ENCODE measurements at regions not wholly inside any gene's neighbourhood (a gene's known extent, or its start where the extent isn't known, plus 50 kb on each side); places are given as distances from the start of the nearest gene placed in this dataset.

DNA sequence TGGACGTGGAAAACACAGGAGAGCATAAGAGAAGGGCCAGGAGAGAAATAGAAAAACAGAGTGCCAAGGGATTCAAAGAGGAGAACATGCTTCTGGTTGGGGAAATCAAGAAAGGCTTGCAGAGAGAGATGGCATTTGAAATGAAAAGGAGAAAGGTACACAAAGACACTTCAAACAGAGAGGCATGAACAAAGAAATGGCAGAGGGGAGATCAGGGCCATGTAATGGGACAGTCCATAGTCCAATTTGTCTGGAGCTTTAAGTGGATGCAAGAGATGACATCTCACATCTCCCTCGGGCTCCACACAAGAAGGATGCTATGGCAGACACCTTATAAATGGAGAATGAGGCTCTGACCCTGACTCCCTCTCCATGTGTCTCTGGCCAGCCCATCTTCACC lies 331.1 kb downstream of the MLLT3 start:
- no peak for DNase-seq

- no peak for DNase-seq
Observed at GRCh38 chr9:20290257-20290656, 332.0 kb downstream of the MLLT3 start.

DNA sequence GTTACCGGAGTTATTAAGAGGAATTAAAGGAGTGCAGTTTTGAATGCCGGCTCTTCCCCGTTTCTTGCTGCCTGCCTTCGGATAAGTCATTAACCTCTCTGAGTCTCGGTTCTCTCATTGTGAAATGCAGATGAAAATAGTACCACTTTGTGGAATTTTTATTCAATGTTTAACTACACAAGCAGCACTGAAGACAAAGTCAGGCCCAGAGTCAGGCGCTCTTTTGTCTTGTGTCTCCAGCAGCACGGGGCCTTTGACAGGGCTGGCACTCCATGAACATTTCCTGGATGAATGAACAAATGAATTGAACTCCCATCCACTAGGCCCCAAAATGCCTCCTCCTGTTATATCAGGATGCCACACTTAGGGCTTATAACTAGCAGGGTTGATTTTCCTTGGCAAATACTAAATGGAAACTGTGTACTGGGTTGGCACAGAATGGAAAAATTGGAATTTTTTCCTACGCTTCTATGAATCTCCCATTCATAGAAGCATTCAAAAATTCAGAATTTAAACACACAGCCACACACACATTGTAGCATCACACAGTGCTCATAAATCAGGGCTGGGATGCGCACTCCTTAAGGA lies 332.8 kb downstream of the MLLT3 start:
- DNase-seq: no peak

- no peak for DNase-seq
Observed at GRCh38 chr9:20286969-20287368, 335.3 kb downstream of the MLLT3 start.

DNA sequence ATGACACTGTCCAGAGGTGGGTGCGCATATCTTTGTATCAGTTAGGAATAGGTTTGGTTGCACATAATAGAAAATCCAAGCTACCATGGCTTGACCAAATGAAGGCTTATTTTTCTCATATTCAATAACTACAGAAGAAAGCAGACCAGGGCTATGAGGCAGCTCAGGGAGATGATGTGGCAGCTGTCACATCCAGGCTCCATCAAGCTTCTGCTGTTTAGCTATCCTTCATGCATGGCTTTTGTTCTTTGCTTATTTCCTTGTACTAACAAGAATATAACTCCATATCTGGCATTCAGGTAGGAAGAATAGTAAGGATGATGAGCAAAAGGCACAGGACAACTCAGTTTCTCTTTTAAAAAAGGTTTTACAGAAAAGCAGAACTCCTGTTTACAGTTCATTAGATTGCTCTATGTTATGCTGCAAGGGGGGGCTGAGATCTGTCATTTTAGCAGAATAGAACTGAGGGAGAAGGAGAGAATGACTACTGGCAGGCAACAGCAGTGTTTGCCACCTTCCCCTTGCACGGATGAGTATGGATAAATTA lies 336.1 kb downstream of the MLLT3 start:
- no peak for DNase-seq

GRCh38 chr9:20284601-20285289 lies 337.6 kb downstream of the MLLT3 start:
- no peak for DNase-seq

GRCh38 chr9:20280330-20280729 lies 342.0 kb downstream of the MLLT3 start:
- no peak for DNase-seq

- DNase-seq: no peak
Observed at GRCh38 chr9:20276762-20277161, 345.5 kb downstream of the MLLT3 start.

DNA sequence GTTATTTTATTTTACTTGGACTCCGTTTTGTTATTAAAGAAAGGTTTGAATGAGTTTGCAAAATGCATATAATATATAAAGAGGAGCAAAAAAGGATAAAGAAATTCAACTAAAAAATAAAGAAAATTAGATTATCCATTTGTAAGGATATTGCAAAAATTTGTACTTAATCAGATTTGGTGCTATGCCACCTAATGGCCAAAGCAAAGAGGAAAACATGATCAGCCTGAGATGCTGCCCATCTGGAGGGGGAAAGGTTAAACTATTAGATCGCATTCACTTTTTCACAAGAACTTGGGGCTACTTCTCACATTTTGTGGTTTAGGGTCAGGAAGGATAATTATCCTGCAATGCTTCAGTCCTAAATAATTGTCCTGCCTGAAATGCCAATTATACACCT lies 350.6 kb downstream of the MLLT3 start:
- no peak for DNase-seq

DNA sequence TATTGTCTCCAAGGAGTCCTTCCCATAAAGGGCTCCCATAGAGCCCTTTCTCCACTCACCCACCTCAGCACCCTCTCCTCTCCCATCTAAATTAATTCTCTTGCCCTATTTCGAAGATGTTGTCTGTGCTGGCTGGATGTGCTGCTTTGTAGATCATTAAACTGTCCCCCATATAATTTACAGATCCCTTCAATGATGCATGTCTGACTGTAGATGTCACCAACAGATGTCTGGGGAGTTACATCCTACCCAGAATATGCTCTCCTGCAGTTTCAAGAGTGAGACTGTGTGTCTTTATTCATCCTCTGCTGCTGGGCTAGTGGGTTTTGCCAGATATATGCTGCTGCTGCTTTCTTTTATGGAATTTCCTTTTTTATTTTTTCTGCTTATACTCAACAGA lies 351.2 kb downstream of the MLLT3 start:
- DNase-seq: no peak

GRCh38 chr9:20270161-20270560 lies 352.1 kb downstream of the MLLT3 start:
- no peak for DNase-seq

DNA sequence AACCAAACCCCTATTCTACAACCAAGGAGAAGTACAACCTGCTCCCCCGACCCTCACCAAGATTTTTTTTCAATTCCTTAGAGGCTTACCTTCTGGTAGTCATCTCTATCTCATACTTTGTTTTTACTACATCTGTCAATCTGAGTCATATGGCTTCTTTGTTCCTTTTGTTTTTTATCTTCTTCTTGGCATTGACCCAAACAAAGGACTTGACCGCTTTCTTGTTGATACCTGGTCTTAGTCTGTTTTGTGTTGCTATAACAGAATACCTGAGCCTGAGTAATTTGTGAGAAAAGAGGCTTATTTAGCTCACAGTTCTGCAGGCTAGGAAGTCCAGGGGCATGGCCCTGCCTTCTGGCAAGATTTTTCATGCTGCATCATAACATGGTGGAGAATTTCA lies 352.7 kb downstream of the MLLT3 start:
- no peak for DNase-seq

DNA sequence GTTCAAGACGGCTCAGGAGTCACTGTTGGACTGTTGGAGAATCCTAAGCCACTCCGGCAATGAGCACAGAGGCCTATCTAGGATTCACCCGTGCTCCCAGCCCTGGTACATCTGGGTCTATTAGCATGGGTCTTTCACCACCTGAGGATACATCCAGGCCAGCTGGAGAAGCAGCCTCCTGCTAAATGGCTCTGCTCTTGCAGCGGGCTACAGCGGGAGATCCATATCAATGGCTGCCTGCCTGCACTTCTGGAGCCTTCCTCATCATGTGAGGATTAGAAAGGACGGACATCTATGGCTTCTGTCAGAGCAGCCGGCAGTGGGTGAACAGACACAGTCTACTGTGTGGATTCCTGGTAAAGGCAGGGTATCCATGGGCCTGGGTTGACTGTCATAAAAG lies 357.4 kb downstream of the MLLT3 start:
- DNase-seq: no peak

DNA sequence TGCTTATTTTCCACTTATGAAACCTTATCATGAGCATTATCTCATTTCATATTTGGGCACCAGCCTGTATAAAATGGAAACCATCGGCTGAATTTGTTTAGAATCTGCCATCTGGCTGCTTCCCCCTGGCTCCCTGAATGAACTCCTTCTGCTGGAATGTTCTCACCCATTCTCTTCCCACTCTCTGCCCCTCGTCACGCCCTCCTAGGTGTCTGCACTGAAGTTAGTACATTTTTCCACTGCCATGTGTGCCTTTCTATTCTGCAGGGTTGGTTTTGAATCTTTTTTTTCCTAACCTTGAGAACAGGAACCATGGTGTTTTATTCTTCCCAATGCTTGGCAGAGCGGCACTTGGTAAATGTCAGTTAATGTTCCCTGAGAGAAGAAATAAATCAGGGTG lies 359.7 kb downstream of the MLLT3 start:
- no peak for DNase-seq

DNA sequence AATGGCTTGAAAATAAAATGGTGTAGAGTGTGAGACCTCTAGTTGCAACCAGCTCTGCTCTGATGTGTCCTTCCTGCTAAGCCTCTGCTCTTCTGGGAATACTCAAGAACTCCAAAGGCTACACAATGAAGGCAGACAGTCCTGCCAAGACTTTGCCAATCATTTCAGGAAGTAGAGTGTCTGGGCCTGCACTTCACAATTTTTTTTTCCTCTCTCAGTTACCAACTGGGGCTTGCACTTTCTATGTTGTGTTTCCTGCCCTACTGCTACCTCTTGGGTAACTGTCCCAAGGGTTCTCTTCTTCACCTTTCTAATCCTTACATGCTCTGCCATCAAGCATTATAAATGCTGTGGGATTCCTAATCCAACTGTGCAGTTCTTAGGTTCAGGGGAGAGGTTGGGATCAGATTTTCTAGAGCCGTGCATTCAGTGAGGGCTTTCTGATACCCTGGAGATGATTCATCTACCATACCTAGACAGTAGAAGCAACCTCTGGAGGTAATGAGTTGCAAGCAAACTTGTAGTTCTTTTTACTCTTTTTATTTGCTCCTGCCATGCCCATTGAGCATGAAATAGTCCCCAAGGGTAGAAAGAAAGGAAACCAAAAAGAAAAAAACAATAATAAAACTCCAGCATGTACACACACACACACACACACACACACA lies 365.9 kb downstream of the MLLT3 start:
- no peak for DNase-seq

DNA sequence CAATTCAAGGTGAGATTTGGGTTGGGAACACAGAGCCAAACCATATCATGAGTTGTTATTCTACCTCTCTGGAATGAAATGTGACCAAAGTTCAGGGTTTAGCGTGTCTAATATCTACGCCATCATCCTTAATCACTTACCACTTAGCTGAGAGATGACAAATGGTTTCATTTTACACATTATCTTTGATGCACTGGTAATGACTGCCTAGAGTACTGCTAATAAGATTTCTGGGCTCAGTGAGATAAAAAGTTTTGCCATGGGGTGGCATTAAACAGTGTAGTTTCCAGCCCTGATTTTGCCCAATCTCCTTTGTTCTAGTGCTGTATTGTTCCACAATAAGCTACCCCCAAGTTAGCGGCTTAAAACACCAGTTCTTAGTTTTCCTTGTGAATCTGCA lies 367.2 kb downstream of the MLLT3 start:
- no peak for DNase-seq

GRCh38 chr9:20253635-20254034 lies 368.7 kb downstream of the MLLT3 start:
- no peak for DNase-seq

GRCh38 chr9:20252778-20253177 lies 369.5 kb downstream of the MLLT3 start:
- DNase-seq: no peak

DNA sequence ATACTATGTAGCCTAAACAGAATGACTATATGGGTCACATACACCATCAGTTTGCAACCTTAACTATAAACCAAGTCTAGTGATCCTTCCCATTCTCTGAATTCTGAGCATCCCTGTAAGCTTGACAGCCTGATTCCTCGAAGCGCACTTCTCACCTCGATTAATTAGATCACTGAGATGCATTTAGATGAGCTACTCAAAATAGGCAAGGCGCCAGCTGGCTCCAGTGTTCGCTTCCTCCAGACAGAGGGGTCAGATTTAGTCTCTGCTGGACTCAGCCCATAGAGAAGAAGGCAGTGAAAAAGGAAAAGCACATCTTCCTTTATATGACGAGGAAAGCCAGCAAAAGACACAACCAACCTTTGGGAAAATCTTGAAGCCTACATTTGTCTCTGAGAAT lies 371.5 kb downstream of the MLLT3 start:
- DNase-seq: no peak

GRCh38 chr9:20244271-20244670 lies 378.0 kb downstream of the MLLT3 start:
- DNase-seq: no peak

- no peak for DNase-seq
Observed at GRCh38 chr9:20243841-20244240, 378.5 kb downstream of the MLLT3 start.

GRCh38 chr9:20242510-20243189 lies 379.6 kb downstream of the MLLT3 start:
- DNase-seq: no peak

- no peak for DNase-seq
Observed at GRCh38 chr9:20240498-20240897, 381.8 kb downstream of the MLLT3 start.

GRCh38 chr9:20238921-20239320 lies 383.4 kb downstream of the MLLT3 start:
- no peak for DNase-seq
